Spleen (tissue), 11 donors: ENCODE measurements at regions not wholly inside any gene's neighbourhood (a gene's known extent, or its start where the extent isn't known, plus 50 kb on each side); places are given as distances from the start of the nearest gene placed in this dataset.

Source experiments
- DNase-seq: peaks from one replicate; pipeline ENCODE4 v3.0.0-alpha.2; 2020
- H3K27ac ChIP-seq, 8 donors: fragments of 200-600 bp; sonication (generic) in 7 of 8; 1 replicate in 4 of 8; 2 replicates in 4 of 8; pipeline versions ENCODE4 v1.5.0 to v1.8.0; 2016 to 2021; ENCODE audit warnings: inconsistent platforms in 4 of 8, mild to moderate bottlenecking in 4 of 8, moderate library complexity in 1 of 8
- H3K27me3 ChIP-seq, 7 donors: fragments of 200-600 bp; sonication (generic) in 6 of 7; replicated peaks in 1 of 7; 1 replicate in 4 of 7; 2 replicates in 3 of 7; pipeline versions ENCODE4 v1.5.0 to v1.8.0; 2016 to 2021; ENCODE audit warnings: inconsistent platforms in 3 of 7, mild to moderate bottlenecking in 1 of 7
- H3K36me3 ChIP-seq, 6 donors: fragments of 200-600 bp; sonication (generic) in 5 of 6; 1 replicate in 4 of 6; 2 replicates in 2 of 6; pipeline versions ENCODE4 v1.5.0 to v1.8.0; 2016 to 2021; ENCODE audit warnings: inconsistent platforms in 2 of 6
- H3K4me1 ChIP-seq, 6 donors: fragments of 200-600 bp; sonication (generic) in 5 of 6; 1 replicate in 3 of 6; 2 replicates in 3 of 6; pipeline versions ENCODE4 v1.5.0 to v1.8.0; 2016 to 2021; ENCODE audit warnings: inconsistent platforms in 3 of 6
- H3K4me3 ChIP-seq, 8 donors: fragments of 200-600 bp; sonication (generic) in 7 of 8; 1 replicate in 4 of 8; 2 replicates in 4 of 8; pipeline versions ENCODE4 v1.5.0 to v1.8.0; 2016 to 2021; ENCODE audit warnings: inconsistent platforms in 4 of 8, mild to moderate bottlenecking in 4 of 8, moderate library complexity in 2 of 8
- H3K9me3 ChIP-seq, 8 donors: fragments of 200-600 bp; sonication (generic) in 7 of 8; 1 replicate in 4 of 8; 2 replicates in 4 of 8; pipeline versions ENCODE4 v1.5.0 to v1.8.0; 2016 to 2021; ENCODE audit warnings: inconsistent platforms in 4 of 8
- POLR2A ChIP-seq, 3 donors: fragments of 450-650 bp; IDR thresholded peaks; one replicate each; pipeline ENCODE4 v1.5.1; 2017; ENCODE audit warnings: antibody characterized with exemption in 3 of 3, mild to moderate bottlenecking in 1 of 3
- POLR2AphosphoS5 ChIP-seq, 3 donors: sonication (generic); formaldehyde crosslinking; IDR thresholded peaks; one replicate each; pipeline ENCODE4 v1.5.1; 2017; ENCODE audit warnings: antibody characterized with exemption in 3 of 3
- WGBS, 5 donors: extraction: QIAGEN DNeasy Blood & Tissue Kit in 3 of 5; methylation state at CpG; one replicate each; pipeline versions ENCODE4 v1.1.5 to v1.1.7; 2013 to 2018; 5-methylcytosine and 5-hydroxymethylcytosine counted together
- intact Hi-C: fragments of 100-400 bp; cut with DNase I; formaldehyde crosslinking; loops from one replicate; pipeline ENCODE4 v1.15.0; 2023; ENCODE audit warnings: low total_unique reads
- TF ChIP-seq, protein P1 (sequence below), 11 experiments: fragments of 200-600 bp in 7 of 11; fragments of 450-650 bp in 4 of 11; sonication (generic) in 4 of 11; IDR thresholded peaks in 8 of 11; conservative IDR thresholded peaks in 3 of 11; 1 replicate in 7 of 11; 2 replicates in 4 of 11; pipeline versions ENCODE4 v1.4.0 to v1.8.0; 2016 to 2021; ENCODE audit warnings: antibody characterized with exemption in 11 of 11, inconsistent platforms in 4 of 11, mild to moderate bottlenecking in 1 of 11
- donor health status: healthy with polysubstance abuse.
- donor health status: DM: no; HTN: no; CAD: no; lungs with moderate emphysema.
- donor health status: DM: no; HTN: no; CAD: no.
- donor health status: Bipolar disorder and iron deficiency.
- donor health status: healthy.
- donor health status: DM: no; HTN: no; CAD: no.
- donor health status: DM: yes; HTN: yes; CAD: no.

DNA sequence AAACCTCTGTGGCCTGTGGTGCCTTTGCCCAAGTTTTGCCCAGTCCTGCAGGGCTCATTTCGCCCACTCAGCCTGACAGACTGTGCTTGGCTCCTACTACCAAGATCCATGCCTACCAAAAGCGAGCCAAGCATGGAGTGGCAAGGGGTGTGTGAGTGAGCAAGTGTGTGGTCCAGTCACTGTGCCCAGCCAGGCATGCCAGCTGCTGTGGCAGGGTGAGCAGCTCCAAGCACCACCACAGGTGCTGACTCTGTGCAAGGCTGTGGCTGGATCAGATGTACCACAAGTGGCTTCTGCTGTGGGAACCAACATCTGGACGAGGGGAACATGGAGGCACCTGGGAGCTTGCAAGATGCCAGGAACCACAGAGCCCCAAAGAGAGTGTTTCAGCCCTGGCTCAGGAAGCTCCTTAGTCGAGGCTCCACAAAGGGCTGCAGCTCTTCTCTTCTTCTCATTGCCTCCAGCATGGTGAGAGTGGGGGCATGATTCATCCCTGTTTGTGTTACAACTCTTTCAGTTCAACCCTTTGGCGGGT is 1564.2 kb upstream of the MIR17HG start:
- no peak overlapping the region for H3K4me3 ChIP-seq
- TF ChIP-seq, protein P1, sequence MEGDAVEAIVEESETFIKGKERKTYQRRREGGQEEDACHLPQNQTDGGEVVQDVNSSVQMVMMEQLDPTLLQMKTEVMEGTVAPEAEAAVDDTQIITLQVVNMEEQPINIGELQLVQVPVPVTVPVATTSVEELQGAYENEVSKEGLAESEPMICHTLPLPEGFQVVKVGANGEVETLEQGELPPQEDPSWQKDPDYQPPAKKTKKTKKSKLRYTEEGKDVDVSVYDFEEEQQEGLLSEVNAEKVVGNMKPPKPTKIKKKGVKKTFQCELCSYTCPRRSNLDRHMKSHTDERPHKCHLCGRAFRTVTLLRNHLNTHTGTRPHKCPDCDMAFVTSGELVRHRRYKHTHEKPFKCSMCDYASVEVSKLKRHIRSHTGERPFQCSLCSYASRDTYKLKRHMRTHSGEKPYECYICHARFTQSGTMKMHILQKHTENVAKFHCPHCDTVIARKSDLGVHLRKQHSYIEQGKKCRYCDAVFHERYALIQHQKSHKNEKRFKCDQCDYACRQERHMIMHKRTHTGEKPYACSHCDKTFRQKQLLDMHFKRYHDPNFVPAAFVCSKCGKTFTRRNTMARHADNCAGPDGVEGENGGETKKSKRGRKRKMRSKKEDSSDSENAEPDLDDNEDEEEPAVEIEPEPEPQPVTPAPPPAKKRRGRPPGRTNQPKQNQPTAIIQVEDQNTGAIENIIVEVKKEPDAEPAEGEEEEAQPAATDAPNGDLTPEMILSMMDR (IDR thresholded peaks at IDR 0.05 in 8 of 11, conservative IDR thresholded peaks at IDR 0.05 in 3 of 11): no peak
- TF ChIP-seq POLR2AphosphoS5 (IDR thresholded peaks at IDR 0.05) (no peak), POLR2A (IDR thresholded peaks at IDR 0.05) (no peak)
- H3K27me3 ChIP-seq: no peaks in the 10 kb centered on the region
- intact Hi-C loops: no loop called here
- no peak overlapping the region for H3K27ac ChIP-seq
- DNase-seq: peak; percentile 44
- H3K4me1 ChIP-seq: no peaks in the 10 kb centered on the region
- H3K36me3 ChIP-seq: no peaks in the 10 kb centered on the region
- H3K9me3 ChIP-seq: peaks cover 0 to 32% (median 0%) of the 10 kb centered on the region in 8 donors
- WGBS, 5 donors: 74 to 84% (median 76%) methylated on average over 4 to 5 of the region's 5 CpGs

DNA sequence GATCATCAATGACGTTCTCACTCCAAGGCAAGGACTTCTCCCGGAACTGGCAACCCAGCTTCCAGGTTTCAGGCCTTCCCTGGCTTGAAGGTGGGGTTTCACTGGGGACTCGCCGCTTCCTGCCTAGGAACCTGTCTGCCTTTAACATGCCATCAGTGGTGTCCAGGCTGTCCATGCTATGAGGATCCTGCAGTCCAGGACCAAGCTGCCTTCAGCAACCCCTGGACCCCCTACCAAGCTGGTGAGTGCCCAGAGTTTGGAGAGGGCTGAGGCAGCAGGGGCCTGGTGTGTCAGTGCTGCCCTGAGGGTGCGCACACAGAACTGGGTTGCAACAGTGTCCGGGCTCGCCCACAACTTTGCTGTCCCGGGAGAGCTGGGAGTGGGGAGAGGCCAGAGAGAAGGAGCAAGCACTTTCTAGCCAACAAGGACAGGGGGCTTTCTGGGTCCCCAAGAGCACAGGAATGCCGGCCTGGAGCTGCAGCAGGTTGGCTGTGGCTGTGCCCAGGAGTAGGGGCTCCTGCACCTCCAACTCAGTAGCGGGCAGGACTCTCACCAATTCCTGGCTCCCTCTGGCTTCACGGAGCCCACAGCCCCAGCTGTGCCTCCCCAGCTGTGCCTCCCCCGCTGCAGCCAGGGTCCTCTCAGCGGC is 1563.2 kb upstream of the MIR17HG start:
- Histone ChIP-seq H3K4me1 (no peaks in the 10 kb centered on the region), H3K27ac (no peak overlapping the region), H3K36me3 (no peaks in the 10 kb centered on the region), H3K9me3 (peaks cover 0 to 34% (median 0%) of the 10 kb centered on the region in 8 donors), H3K4me3 (no peak overlapping the region), H3K27me3 (no peaks in the 10 kb centered on the region)
- intact Hi-C loops: no loop called here
- 86 to 94% (median 91%) methylated on average over 9 to 13 of the region's 13 CpGs for WGBS, 5 donors
- TF ChIP-seq POLR2AphosphoS5 (IDR thresholded peaks at IDR 0.05): no peak
- TF ChIP-seq, protein P1 (IDR thresholded peaks at IDR 0.05 in 8 of 11, conservative IDR thresholded peaks at IDR 0.05 in 3 of 11): no peak
- DNase-seq: peak; percentile 66

DNA sequence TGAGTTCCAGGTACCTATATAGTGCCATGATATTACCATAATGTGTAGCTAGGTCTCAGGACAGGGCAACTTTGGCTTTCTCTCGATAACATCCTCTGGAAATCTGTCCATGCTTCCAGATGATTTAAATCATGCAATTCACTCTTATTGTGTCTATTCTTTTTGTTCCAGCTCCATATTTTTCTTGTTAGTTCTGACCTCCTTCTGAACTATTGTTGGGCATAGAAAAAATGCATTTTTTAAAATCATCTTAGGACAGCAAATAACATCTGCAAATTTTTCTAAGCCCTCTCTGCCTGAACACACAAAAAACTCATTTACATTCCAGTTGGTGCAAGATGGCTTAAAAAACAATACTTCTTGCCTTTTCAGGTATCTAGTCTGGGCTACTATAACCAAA is 1561.0 kb upstream of the MIR17HG start:
- DNase-seq: no peak
- Histone ChIP-seq H3K4me1 (no peaks in the 10 kb centered on the region), H3K27ac (no peak overlapping the region), H3K36me3 (no peaks in the 10 kb centered on the region), H3K9me3 (peaks cover 0 to 38% (median 0%) of the 10 kb centered on the region in 8 donors), H3K4me3 (no peak overlapping the region), H3K27me3 (no peaks in the 10 kb centered on the region)
- WGBS, 5 donors: 51 to 80% (median 74%) methylated on average over 1 of the region's 1 CpG
- TF ChIP-seq, protein P1 (IDR thresholded peaks at IDR 0.05 in 8 of 11, conservative IDR thresholded peaks at IDR 0.05 in 3 of 11): no peak
- no peak for TF ChIP-seq POLR2A (IDR thresholded peaks at IDR 0.05)
- intact Hi-C loops: no loop called here

DNA sequence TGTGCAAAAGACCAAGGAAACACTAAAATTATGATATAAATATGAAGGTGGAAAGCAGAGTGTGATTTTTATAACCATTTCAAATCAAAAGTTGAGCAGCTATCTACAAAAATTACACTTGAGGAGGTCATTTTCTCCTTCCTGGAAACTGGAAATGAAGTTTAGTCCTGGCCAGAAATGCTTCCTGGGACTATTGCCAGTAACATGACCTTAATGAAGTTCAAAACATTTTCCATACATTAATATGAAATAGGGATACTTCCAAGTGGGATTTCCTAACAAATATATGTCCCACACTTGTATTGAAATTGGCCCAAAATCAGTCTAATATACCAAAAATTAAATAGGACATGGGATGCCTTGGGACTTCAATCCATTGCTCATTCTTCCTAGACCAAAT is 1556.8 kb upstream of the MIR17HG start:
- Histone ChIP-seq H3K4me1 (no peaks in the 10 kb centered on the region), H3K4me3 (no peak overlapping the region), H3K9me3 (peaks cover 0 to 19% (median 2%) of the 10 kb centered on the region in 8 donors), H3K27ac (no peak overlapping the region), H3K27me3 (no peaks in the 10 kb centered on the region), H3K36me3 (no peaks in the 10 kb centered on the region)
- TF ChIP-seq POLR2A (IDR thresholded peaks at IDR 0.05) (no peak), POLR2AphosphoS5 (IDR thresholded peaks at IDR 0.05) (no peak)
- TF ChIP-seq, protein P1 (IDR thresholded peaks at IDR 0.05 in 8 of 11, conservative IDR thresholded peaks at IDR 0.05 in 3 of 11): no peak
- intact Hi-C loops: no loop called here
- no peak for DNase-seq
